ENCODE measurements at regions not wholly inside any gene's neighbourhood (a gene's known extent, or its start where the extent isn't known, plus 50 kb on each side); places are given as distances from the start of the nearest gene placed in this dataset.

DNA sequence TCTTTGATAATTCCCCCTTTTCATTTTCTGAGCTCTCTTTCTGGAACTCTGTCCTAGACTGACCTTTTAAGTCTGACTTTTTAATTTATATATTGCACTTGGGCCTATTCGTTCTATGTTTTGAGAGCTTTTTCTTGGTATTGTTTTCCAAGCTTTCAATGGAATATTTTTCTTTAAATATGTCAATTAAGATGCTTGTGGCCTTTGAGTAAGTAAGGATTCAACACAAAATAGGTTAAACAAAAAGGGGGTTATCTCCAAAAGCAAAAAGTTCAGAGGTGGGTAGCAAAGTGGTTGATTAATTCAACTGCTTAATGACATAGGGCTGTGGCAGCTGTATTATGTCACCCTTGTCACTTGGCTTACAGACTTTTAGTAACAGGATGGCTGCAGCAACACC is 315.9 kb downstream of the LMX1A start:
- TF ChIP-seq POLR2A (IDR thresholded peaks at IDR 0.05; ENCODE audit: low read length) (no peak), RCOR1 (IDR thresholded peaks at IDR 0.05; ENCODE audit: low read depth, low read length) (no peak), NFE2L2 (conservative IDR thresholded peaks at IDR 0.05; ENCODE audit: low read length) (no peak), EP300 (IDR thresholded peaks at IDR 0.05) (no peak), JUNB (IDR thresholded peaks at IDR 0.05) (no peak), RNF2 (IDR thresholded peaks at IDR 0.05; ENCODE audit: borderline replicate concordance, low read depth) (no peak), RAD21 (conservative IDR thresholded peaks at IDR 0.05 in 1 of 2, IDR thresholded peaks at IDR 0.05 in 1 of 2) (no peak), NR3C1 (IDR thresholded peaks at IDR 0.05) (no peak)
- TF ChIP-seq, protein P1, sequence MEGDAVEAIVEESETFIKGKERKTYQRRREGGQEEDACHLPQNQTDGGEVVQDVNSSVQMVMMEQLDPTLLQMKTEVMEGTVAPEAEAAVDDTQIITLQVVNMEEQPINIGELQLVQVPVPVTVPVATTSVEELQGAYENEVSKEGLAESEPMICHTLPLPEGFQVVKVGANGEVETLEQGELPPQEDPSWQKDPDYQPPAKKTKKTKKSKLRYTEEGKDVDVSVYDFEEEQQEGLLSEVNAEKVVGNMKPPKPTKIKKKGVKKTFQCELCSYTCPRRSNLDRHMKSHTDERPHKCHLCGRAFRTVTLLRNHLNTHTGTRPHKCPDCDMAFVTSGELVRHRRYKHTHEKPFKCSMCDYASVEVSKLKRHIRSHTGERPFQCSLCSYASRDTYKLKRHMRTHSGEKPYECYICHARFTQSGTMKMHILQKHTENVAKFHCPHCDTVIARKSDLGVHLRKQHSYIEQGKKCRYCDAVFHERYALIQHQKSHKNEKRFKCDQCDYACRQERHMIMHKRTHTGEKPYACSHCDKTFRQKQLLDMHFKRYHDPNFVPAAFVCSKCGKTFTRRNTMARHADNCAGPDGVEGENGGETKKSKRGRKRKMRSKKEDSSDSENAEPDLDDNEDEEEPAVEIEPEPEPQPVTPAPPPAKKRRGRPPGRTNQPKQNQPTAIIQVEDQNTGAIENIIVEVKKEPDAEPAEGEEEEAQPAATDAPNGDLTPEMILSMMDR (IDR thresholded peaks at IDR 0.05), result no peak
- TF ChIP-seq, protein P2, sequence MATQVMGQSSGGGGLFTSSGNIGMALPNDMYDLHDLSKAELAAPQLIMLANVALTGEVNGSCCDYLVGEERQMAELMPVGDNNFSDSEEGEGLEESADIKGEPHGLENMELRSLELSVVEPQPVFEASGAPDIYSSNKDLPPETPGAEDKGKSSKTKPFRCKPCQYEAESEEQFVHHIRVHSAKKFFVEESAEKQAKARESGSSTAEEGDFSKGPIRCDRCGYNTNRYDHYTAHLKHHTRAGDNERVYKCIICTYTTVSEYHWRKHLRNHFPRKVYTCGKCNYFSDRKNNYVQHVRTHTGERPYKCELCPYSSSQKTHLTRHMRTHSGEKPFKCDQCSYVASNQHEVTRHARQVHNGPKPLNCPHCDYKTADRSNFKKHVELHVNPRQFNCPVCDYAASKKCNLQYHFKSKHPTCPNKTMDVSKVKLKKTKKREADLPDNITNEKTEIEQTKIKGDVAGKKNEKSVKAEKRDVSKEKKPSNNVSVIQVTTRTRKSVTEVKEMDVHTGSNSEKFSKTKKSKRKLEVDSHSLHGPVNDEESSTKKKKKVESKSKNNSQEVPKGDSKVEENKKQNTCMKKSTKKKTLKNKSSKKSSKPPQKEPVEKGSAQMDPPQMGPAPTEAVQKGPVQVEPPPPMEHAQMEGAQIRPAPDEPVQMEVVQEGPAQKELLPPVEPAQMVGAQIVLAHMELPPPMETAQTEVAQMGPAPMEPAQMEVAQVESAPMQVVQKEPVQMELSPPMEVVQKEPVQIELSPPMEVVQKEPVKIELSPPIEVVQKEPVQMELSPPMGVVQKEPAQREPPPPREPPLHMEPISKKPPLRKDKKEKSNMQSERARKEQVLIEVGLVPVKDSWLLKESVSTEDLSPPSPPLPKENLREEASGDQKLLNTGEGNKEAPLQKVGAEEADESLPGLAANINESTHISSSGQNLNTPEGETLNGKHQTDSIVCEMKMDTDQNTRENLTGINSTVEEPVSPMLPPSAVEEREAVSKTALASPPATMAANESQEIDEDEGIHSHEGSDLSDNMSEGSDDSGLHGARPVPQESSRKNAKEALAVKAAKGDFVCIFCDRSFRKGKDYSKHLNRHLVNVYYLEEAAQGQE (IDR thresholded peaks at IDR 0.05), result no peak
- TF ChIP-seq, protein P3, sequence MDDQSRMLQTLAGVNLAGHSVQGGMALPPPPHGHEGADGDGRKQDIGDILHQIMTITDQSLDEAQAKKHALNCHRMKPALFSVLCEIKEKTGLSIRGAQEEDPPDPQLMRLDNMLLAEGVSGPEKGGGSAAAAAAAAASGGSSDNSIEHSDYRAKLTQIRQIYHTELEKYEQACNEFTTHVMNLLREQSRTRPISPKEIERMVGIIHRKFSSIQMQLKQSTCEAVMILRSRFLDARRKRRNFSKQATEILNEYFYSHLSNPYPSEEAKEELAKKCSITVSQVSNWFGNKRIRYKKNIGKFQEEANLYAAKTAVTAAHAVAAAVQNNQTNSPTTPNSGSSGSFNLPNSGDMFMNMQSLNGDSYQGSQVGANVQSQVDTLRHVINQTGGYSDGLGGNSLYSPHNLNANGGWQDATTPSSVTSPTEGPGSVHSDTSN (IDR thresholded peaks at IDR 0.05), result no peak
- TF ChIP-seq, protein P4, sequence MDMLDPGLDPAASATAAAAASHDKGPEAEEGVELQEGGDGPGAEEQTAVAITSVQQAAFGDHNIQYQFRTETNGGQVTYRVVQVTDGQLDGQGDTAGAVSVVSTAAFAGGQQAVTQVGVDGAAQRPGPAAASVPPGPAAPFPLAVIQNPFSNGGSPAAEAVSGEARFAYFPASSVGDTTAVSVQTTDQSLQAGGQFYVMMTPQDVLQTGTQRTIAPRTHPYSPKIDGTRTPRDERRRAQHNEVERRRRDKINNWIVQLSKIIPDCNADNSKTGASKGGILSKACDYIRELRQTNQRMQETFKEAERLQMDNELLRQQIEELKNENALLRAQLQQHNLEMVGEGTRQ (IDR thresholded peaks at IDR 0.05), result no peak
- TF ChIP-seq, protein P5, sequence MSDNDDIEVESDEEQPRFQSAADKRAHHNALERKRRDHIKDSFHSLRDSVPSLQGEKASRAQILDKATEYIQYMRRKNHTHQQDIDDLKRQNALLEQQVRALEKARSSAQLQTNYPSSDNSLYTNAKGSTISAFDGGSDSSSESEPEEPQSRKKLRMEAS (IDR thresholded peaks at IDR 0.05), result no peak
